Ovary (tissue), 3 donors: ENCODE measurements at regions not wholly inside any gene's neighbourhood (a gene's known extent, or its start where the extent isn't known, plus 50 kb on each side); places are given as distances from the start of the nearest gene placed in this dataset.

ENCODE experiments used
- CTCF ChIP-seq, 3 donors: fragments of 450-650 bp in 2 of 3; fragments of 200-600 bp in 1 of 3; IDR thresholded peaks; one replicate each; pipeline versions ENCODE4 v1.5.1 to v1.8.0; 2016 to 2022; ENCODE audit warnings: antibody characterized with exemption in 3 of 3, mild to moderate bottlenecking in 1 of 3
- EP300 ChIP-seq: sonication (generic); formaldehyde crosslinking; IDR thresholded peaks from one replicate; pipeline ENCODE4 v1.6.1; 2017; ENCODE audit warnings: antibody characterized with exemption
- POLR2A ChIP-seq: fragments of 450-650 bp; IDR thresholded peaks from one replicate; pipeline ENCODE4 v1.6.1; 2017; ENCODE audit warnings: antibody characterized with exemption, mild to moderate bottlenecking, moderate library complexity
- donor health status: DM: no; HTN: no; CAD: no.

DNA sequence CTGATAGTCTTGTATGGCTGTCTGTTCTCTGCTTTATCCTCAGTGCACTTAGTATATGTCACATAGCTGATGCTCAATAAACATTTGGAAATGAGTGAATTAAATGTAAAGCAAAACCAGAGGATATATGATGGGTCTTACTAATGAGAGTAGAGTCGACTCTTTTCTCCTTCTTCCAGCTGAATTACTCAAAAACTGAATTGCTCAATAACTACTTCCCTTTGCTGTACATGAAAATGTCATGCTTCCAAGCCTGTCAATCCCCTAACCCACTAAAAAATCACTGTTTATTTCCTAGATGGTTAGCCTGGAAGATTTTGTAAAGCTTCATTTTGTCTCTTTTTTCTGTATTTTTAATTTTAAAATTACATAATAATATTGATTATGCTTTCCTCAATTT, 88.0 kb downstream of the OR13A1 start:
- TF ChIP-seq CTCF (IDR thresholded peaks at IDR 0.05): no peak
- no peak for TF ChIP-seq EP300
- no peak for TF ChIP-seq POLR2A
